ENCODE measurements at regions not wholly inside any gene's neighbourhood (a gene's known extent, or its start where the extent isn't known, plus 50 kb on each side); places are given as distances from the start of the nearest gene placed in this dataset.

DNA sequence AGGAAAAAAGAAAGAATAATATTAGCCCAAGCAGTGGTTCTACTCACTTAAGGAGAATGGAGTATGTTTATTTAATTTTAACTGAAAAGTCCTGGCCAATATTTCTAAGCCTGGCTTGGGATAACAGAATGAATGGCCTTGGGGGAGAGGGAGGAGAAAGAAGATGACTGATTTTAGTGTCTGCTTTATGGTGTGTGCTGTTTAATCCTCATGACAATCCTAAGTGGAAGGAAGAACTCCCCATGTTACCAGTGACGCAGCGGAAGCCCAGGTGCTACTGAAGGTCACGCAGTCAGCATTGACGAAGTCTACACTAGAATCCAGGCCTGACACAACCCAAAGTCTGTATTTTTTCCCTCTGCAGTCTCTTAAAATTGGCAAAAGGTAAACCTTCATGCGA lies 50.5 kb downstream of the PALM2AKAP2 start:
- H3K27me3 Mint-ChIP-seq: peaks cover 21% of the 10 kb centered on the region

DNA sequence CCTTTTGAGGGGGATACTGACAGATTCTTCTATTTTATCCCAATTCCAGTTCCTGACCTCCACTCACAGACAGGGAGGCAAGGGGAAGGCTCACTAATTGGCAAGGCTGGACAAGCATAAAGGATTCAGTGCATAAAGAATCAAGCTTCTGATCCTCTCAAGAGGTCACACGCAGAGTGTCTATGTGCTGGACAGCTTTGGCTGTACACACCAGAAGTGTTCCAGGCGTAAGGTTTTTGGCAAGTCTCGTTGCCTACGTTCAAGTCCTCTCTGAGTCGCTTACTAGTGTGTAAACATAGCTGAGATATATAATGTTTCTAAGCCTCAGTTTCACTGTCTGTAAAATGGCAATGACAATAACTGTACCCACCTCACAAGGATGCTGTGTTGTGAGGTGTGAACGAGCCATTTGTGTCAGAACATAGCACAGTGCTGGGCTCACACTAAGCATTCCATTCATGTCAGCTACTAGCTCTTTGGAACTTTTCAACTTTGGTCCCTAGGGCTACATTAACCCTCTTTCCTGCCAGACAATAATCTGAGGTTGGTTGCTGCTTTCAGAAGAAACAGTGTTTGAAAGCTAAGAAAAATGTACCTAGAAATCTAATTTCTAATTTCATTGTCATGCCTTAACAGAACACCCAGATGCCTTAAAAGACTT lies 52.1 kb downstream of the PALM2AKAP2 start:
- Mint-ChIP-seq H3K27me3 (peaks cover 28% of the 10 kb centered on the region), H3K36me3 (ENCODE audit: low read depth) (no peaks in the 10 kb centered on the region), H3K4me1 (ENCODE audit: low read depth) (no peaks in the 10 kb centered on the region), H3K9me3 (no peaks in the 10 kb centered on the region), H3K27ac (no peak overlapping the region), H3K4me3 (no peak overlapping the region)
- DNase-seq: no peak

More for the DNA sequence above, 50.5 kb downstream of the PALM2AKAP2 start:
- H3K36me3 Mint-ChIP-seq (ENCODE audit: low read depth): no peaks in the 10 kb centered on the region
- H3K4me1 Mint-ChIP-seq (ENCODE audit: low read depth): no peaks in the 10 kb centered on the region
- H3K27ac Mint-ChIP-seq: no peak overlapping the region
- DNase-seq: no peak
- H3K4me3 Mint-ChIP-seq: no peak overlapping the region
- H3K9me3 Mint-ChIP-seq: no peaks in the 10 kb centered on the region

- H3K4me1 Mint-ChIP-seq (ENCODE audit: low read depth): no peaks in the 10 kb centered on the region
- H3K4me3 Mint-ChIP-seq: no peak overlapping the region
- no peaks in the 10 kb centered on the region for H3K9me3 Mint-ChIP-seq
- H3K27me3 Mint-ChIP-seq: peaks cover 28% of the 10 kb centered on the region
- no peak for DNase-seq
- H3K36me3 Mint-ChIP-seq (ENCODE audit: low read depth): no peaks in the 10 kb centered on the region
- no peak overlapping the region for H3K27ac Mint-ChIP-seq
These were observed 54.9 kb downstream of the PALM2AKAP2 start for GRCh38 chr9:109834855-109835254.

DNA sequence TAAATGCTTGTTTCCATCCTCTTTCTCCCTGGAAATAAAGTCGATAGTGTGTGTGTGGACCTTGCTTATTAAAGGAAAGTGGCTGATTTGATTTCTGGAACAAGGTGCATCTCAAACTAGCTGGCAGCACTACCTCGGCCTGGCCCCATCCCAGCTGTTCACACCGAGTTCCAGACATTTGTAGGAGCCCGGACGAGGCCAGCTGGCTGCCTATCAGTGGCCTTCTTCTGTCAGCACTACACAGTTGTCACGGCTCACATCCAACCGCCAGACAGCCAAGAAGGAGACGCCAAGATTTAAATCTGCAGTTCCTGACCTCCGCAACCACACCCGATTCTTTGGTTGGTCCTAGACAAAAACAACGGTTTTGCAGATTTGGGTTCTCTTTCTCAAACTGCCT lies 63.6 kb downstream of the PALM2AKAP2 start:
- Mint-ChIP-seq H3K27me3 (no peaks in the 10 kb centered on the region), H3K4me1 (ENCODE audit: low read depth) (no peaks in the 10 kb centered on the region), H3K9me3 (no peaks in the 10 kb centered on the region), H3K27ac (no peak overlapping the region), H3K4me3 (no peak overlapping the region), H3K36me3 (ENCODE audit: low read depth) (no peaks in the 10 kb centered on the region)
- DNase-seq: no peak

DNA sequence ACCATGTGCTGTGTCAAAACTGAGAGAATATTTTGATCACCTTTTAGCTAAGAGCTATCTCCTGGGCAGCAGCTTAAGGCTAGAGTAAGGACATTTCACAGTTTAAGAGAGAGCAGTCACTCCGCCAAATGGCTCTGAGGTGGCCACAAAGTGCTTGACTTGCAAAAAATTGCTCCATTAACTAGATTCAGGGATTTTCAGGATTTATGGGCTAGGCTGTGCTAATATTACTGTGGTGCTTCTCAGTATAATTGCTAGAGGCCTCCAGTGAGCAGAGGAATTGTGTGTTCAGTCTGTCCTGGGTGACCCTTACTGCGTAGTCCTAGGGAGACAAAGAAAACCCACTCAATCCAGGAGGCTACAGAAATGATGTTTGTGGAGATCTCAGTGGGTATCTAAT lies 65.2 kb downstream of the PALM2AKAP2 start:
- DNase-seq: no peak
- H3K4me1 Mint-ChIP-seq (ENCODE audit: low read depth): no peaks in the 10 kb centered on the region
- H3K36me3 Mint-ChIP-seq (ENCODE audit: low read depth): no peaks in the 10 kb centered on the region
- H3K27ac Mint-ChIP-seq: no peak overlapping the region
- no peak overlapping the region for H3K4me3 Mint-ChIP-seq
- H3K27me3 Mint-ChIP-seq: no peaks in the 10 kb centered on the region
- H3K9me3 Mint-ChIP-seq: no peaks in the 10 kb centered on the region

GRCh38 chr9:109846776-109847175 lies 66.8 kb downstream of the PALM2AKAP2 start:
- H3K4me3 Mint-ChIP-seq: no peak overlapping the region
- no peaks in the 10 kb centered on the region for H3K9me3 Mint-ChIP-seq
- no peak for DNase-seq
- H3K4me1 Mint-ChIP-seq (ENCODE audit: low read depth): no peaks in the 10 kb centered on the region
- H3K27ac Mint-ChIP-seq: no peak overlapping the region
- no peaks in the 10 kb centered on the region for H3K36me3 Mint-ChIP-seq (ENCODE audit: low read depth)
- H3K27me3 Mint-ChIP-seq: no peaks in the 10 kb centered on the region

DNA sequence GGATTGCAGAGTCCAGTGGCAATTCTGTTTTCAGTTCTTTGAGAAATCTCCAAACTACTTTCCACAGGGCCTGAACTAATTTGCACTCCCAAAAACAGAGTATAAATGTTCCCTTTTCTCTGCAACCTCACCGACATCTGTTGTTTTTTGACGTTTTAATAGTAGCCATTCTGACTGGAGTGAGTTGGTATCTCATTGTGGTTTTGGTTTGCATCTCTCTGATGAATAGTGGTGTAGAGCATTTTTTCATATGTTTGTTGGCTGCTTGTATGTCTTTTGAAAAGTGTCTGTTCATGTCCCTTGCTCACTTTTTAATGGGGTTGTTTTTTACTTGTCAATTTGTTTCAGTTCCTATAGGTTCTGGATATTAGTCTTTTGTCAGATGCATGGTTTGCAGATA lies 72.6 kb downstream of the PALM2AKAP2 start:
- H3K4me1 Mint-ChIP-seq (ENCODE audit: low read depth): no peaks in the 10 kb centered on the region
- H3K36me3 Mint-ChIP-seq (ENCODE audit: low read depth): no peaks in the 10 kb centered on the region
- H3K27ac Mint-ChIP-seq: no peak overlapping the region
- H3K9me3 Mint-ChIP-seq: peaks cover 4% of the 10 kb centered on the region
- no peak overlapping the region for H3K4me3 Mint-ChIP-seq
- H3K27me3 Mint-ChIP-seq: peaks cover 4% of the 10 kb centered on the region
- no peak for DNase-seq

GRCh38 chr9:109855540-109855939 lies 75.5 kb downstream of the PALM2AKAP2 start:
- Mint-ChIP-seq H3K4me1 (ENCODE audit: low read depth) (no peaks in the 10 kb centered on the region), H3K27me3 (peaks cover 8% of the 10 kb centered on the region), H3K36me3 (ENCODE audit: low read depth) (no peaks in the 10 kb centered on the region), H3K9me3 (peaks cover 4% of the 10 kb centered on the region), H3K27ac (no peak overlapping the region), H3K4me3 (no peak overlapping the region)
- no peak for DNase-seq

DNA sequence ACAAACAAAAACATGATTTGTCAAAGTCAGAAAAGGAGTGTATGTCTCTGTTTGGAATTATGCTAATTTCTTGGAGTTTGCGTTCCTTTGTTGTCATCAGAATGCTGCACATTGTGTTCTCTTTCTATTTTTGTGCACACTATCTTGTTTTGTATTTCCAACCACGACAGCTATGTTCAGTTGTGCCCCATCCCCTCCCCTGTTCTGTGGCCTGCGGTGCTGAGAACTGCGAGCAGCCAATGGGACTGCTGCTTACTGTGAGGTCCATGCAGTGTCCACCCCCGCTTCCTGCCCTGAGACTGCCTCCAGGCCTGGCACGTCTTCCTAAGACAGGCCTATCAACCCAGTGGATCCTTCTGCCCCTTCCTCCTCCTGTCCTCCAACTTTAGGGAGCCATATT lies 76.8 kb downstream of the PALM2AKAP2 start:
- H3K27ac Mint-ChIP-seq: no peak overlapping the region
- H3K4me3 Mint-ChIP-seq: no peak overlapping the region
- DNase-seq: no peak
- no peaks in the 10 kb centered on the region for H3K36me3 Mint-ChIP-seq (ENCODE audit: low read depth)
- peaks cover 4% of the 10 kb centered on the region for H3K9me3 Mint-ChIP-seq
- no peaks in the 10 kb centered on the region for H3K4me1 Mint-ChIP-seq (ENCODE audit: low read depth)
- H3K27me3 Mint-ChIP-seq: peaks cover 8% of the 10 kb centered on the region

- H3K36me3 Mint-ChIP-seq (ENCODE audit: low read depth): no peaks in the 10 kb centered on the region
- H3K4me3 Mint-ChIP-seq: no peak overlapping the region
- H3K4me1 Mint-ChIP-seq (ENCODE audit: low read depth): no peaks in the 10 kb centered on the region
- peaks cover 8% of the 10 kb centered on the region for H3K27me3 Mint-ChIP-seq
- no peak overlapping the region for H3K27ac Mint-ChIP-seq
- peaks cover under 1% of the 10 kb centered on the region for H3K9me3 Mint-ChIP-seq
- no peak for DNase-seq
These were observed 77.3 kb downstream of the PALM2AKAP2 start for GRCh38 chr9:109857336-109857735.

GRCh38 chr9:109859447-109859846 lies 79.4 kb downstream of the PALM2AKAP2 start:
- no peak overlapping the region for H3K27ac Mint-ChIP-seq
- H3K4me1 Mint-ChIP-seq (ENCODE audit: low read depth): no peaks in the 10 kb centered on the region
- H3K36me3 Mint-ChIP-seq (ENCODE audit: low read depth): no peaks in the 10 kb centered on the region
- H3K27me3 Mint-ChIP-seq: peaks cover 6% of the 10 kb centered on the region
- no peaks in the 10 kb centered on the region for H3K9me3 Mint-ChIP-seq
- no peak overlapping the region for H3K4me3 Mint-ChIP-seq
- no peak for DNase-seq

DNA sequence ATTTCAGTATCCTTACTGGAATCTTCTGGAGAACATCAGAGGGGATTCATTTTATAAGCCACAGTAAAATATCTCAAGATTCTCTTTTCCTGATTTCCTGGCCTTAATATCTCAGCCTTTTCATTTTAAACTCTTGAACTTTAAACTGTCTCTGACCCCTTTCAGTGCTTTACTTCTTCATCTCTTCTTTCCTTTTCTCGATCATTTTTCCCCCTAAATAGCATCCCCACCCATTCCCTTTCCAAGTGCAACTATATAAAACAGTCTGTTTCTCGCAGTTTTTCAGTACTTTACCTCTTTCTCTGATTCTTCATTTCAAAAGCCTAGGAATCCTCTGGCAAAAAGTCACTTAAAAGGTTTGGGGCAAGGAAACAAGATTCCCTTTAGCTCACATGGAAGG lies 80.5 kb downstream of the PALM2AKAP2 start:
- H3K27me3 Mint-ChIP-seq: peaks cover 6% of the 10 kb centered on the region
- no peaks in the 10 kb centered on the region for H3K36me3 Mint-ChIP-seq (ENCODE audit: low read depth)
- no peaks in the 10 kb centered on the region for H3K4me1 Mint-ChIP-seq (ENCODE audit: low read depth)
- H3K9me3 Mint-ChIP-seq: no peaks in the 10 kb centered on the region
- H3K27ac Mint-ChIP-seq: no peak overlapping the region
- no peak overlapping the region for H3K4me3 Mint-ChIP-seq
- no peak for DNase-seq

DNA sequence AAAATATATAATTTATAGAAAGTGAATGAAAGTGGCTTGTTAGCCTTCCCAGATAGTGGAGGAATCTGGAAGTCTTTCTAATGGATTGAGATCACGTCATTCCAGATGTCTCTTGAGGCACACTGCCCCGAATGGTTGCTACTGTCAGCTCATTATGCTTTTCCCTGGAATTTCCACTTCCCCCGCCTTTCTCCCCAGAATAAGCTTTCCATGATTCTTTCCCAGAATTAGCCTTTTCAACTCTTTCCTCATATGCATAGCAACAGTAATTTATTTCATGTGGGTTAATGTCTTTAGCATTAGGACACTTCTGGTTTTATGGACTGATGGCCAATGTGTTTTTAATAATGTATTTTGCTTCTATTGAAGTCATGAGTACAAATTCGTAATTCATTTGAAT lies 81.5 kb downstream of the PALM2AKAP2 start:
- Mint-ChIP-seq H3K27ac (no peak overlapping the region), H3K27me3 (peaks cover 8% of the 10 kb centered on the region), H3K9me3 (no peaks in the 10 kb centered on the region), H3K36me3 (ENCODE audit: low read depth) (no peaks in the 10 kb centered on the region), H3K4me3 (no peak overlapping the region), H3K4me1 (ENCODE audit: low read depth) (no peaks in the 10 kb centered on the region)
- no peak for DNase-seq

DNA sequence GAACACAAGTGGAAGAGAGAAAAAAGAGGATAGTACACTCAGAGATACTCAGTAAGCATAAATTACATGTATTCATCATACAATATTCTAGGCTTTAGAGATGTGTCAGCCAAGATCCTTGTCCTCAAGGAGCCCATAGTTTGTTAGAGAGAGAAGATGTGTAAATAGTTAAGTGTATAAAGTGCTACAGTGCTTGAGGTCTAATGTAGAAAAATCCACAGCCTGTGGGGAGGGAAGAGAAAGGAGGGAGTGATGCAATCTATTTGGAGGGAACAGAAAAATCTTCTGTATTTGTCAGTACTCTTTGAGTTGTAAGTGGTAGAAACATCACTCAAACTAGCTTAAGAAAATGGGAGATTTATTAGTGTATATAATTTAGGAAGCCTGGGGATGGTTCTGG lies 81.9 kb downstream of the PALM2AKAP2 start:
- H3K9me3 Mint-ChIP-seq: no peaks in the 10 kb centered on the region
- peaks cover 8% of the 10 kb centered on the region for H3K27me3 Mint-ChIP-seq
- DNase-seq: no peak
- H3K4me3 Mint-ChIP-seq: no peak overlapping the region
- no peak overlapping the region for H3K27ac Mint-ChIP-seq
- no peaks in the 10 kb centered on the region for H3K36me3 Mint-ChIP-seq (ENCODE audit: low read depth)
- H3K4me1 Mint-ChIP-seq (ENCODE audit: low read depth): no peaks in the 10 kb centered on the region

- no peak overlapping the region for H3K4me3 Mint-ChIP-seq
- peaks cover 11% of the 10 kb centered on the region for H3K27me3 Mint-ChIP-seq
- no peaks in the 10 kb centered on the region for H3K36me3 Mint-ChIP-seq (ENCODE audit: low read depth)
- no peak for DNase-seq
- H3K27ac Mint-ChIP-seq: no peak overlapping the region
- no peaks in the 10 kb centered on the region for H3K4me1 Mint-ChIP-seq (ENCODE audit: low read depth)
- no peaks in the 10 kb centered on the region for H3K9me3 Mint-ChIP-seq
These were observed 82.5 kb downstream of the PALM2AKAP2 start for GRCh38 chr9:109862452-109862851.

GRCh38 chr9:109863961-109864360 lies 84.0 kb downstream of the PALM2AKAP2 start:
- H3K27ac Mint-ChIP-seq: no peak overlapping the region
- DNase-seq: no peak
- no peaks in the 10 kb centered on the region for H3K4me1 Mint-ChIP-seq (ENCODE audit: low read depth)
- peaks cover 17% of the 10 kb centered on the region for H3K27me3 Mint-ChIP-seq
- H3K36me3 Mint-ChIP-seq (ENCODE audit: low read depth): no peaks in the 10 kb centered on the region
- H3K4me3 Mint-ChIP-seq: no peak overlapping the region
- no peaks in the 10 kb centered on the region for H3K9me3 Mint-ChIP-seq

All from activated T-cell treated with anti-CD3 and anti-CD28 coated beads, Interleukin-2, amount 50 U/mL, for 24 hours (primary cell).